RWPE2 (cell line): ENCODE measurements at regions not wholly inside any gene's neighbourhood (a gene's known extent, or its start where the extent isn't known, plus 50 kb on each side); places are given as distances from the start of the nearest gene placed in this dataset.

ENCODE experiments used
- ATAC-seq: fragments of 200-7000 bp; cut with Tn5 transposase; 3 replicates; pipeline ENCODE4 v1.9.1; 2021; ENCODE audit warnings: low read depth
- DNase-seq: peaks from one replicate; pipeline ENCODE4 v3.0.0-alpha.2; 2020; ENCODE audit warnings: low spot score
- H3K27ac ChIP-seq: fragments of 450-650 bp; 2 replicates; pipeline ENCODE4 v1.5.1; 2017; ENCODE audit warnings: mild to moderate bottlenecking; ENCODE audit not compliant: poor library complexity, severe bottlenecking
- H3K27me3 ChIP-seq: fragments of 250-450 bp; sonication (Bioruptor Pico); 2 replicates; pipeline ENCODE4 v1.5.1; 2021; ENCODE audit warnings: mild to moderate bottlenecking, moderate library complexity; ENCODE audit not compliant: insufficient read depth, poor library complexity, severe bottlenecking
- H3K36me3 ChIP-seq: fragments of 250-450 bp; sonication (Bioruptor Pico); 2 replicates; pipeline ENCODE4 v1.5.1; 2020; ENCODE audit warnings: low read depth, mild to moderate bottlenecking, moderate library complexity
- H3K4me1 ChIP-seq: fragments of 250-450 bp; sonication (Bioruptor Pico); 2 replicates; pipeline ENCODE4 v1.5.1; 2021; ENCODE audit warnings: mild to moderate bottlenecking, moderate library complexity; ENCODE audit not compliant: insufficient read depth, poor library complexity, severe bottlenecking
- H3K4me3 ChIP-seq: fragments of 250-450 bp; sonication (Bioruptor Pico); 2 replicates; pipeline ENCODE4 v1.5.1; 2021; ENCODE audit warnings: mild to moderate bottlenecking, moderate library complexity; ENCODE audit not compliant: severe bottlenecking
- H3K9me3 ChIP-seq: fragments of 250-450 bp; sonication (Bioruptor Pico); 2 replicates; pipeline ENCODE4 v1.5.1; 2021; ENCODE audit warnings: mild to moderate bottlenecking, moderate library complexity; ENCODE audit not compliant: severe bottlenecking
- CTCF ChIP-seq: fragments of 450-650 bp; IDR thresholded peaks from one replicate; pipeline ENCODE4 v1.5.1; 2017; ENCODE audit warnings: mild to moderate bottlenecking, moderate library complexity; ENCODE audit not compliant: poor library complexity, severe bottlenecking

GRCh38 chr6:90778417-90779203 is 191.7 kb upstream of the MAP3K7 start:
- H3K4me1 ChIP-seq: no peaks in the 10 kb centered on the region
- no peak for TF ChIP-seq CTCF
- no peak for ATAC-seq
- H3K27ac ChIP-seq: no peak overlapping the region
- no peak overlapping the region for H3K4me3 ChIP-seq
- no peaks in the 10 kb centered on the region for H3K9me3 ChIP-seq
- H3K27me3 ChIP-seq: peaks cover 9% of the 10 kb centered on the region
- no peak for DNase-seq
- H3K36me3 ChIP-seq: no peaks in the 10 kb centered on the region

GRCh38 chr6:90770778-90771177 is 183.9 kb upstream of the MAP3K7 start:
- no peaks in the 10 kb centered on the region for H3K4me1 ChIP-seq
- H3K27me3 ChIP-seq: no peaks in the 10 kb centered on the region
- ATAC-seq: no peak
- no peak for DNase-seq
- H3K27ac ChIP-seq: no peak overlapping the region
- no peak for TF ChIP-seq CTCF
- no peaks in the 10 kb centered on the region for H3K36me3 ChIP-seq
- no peak overlapping the region for H3K4me3 ChIP-seq
- no peaks in the 10 kb centered on the region for H3K9me3 ChIP-seq

- no peaks in the 10 kb centered on the region for H3K36me3 ChIP-seq
- ATAC-seq: no peak
- no peak overlapping the region for H3K27ac ChIP-seq
- TF ChIP-seq CTCF: no peak
- H3K4me1 ChIP-seq: no peaks in the 10 kb centered on the region
- no peaks in the 10 kb centered on the region for H3K27me3 ChIP-seq
- no peak overlapping the region for H3K4me3 ChIP-seq
- H3K9me3 ChIP-seq: no peaks in the 10 kb centered on the region
- DNase-seq: no peak
These were observed 179.0 kb upstream of the MAP3K7 start for GRCh38 chr6:90765895-90766294.

- no peak for DNase-seq
- Histone ChIP-seq H3K4me1 (no peaks in the 10 kb centered on the region), H3K36me3 (no peaks in the 10 kb centered on the region), H3K27ac (no peak overlapping the region), H3K27me3 (no peaks in the 10 kb centered on the region), H3K9me3 (no peaks in the 10 kb centered on the region), H3K4me3 (no peak overlapping the region)
- no peak for ATAC-seq
- no peak for TF ChIP-seq CTCF
These were observed 178.6 kb upstream of the MAP3K7 start for GRCh38 chr6:90765491-90765890.

GRCh38 chr6:90764001-90764400 is 177.1 kb upstream of the MAP3K7 start:
- ATAC-seq (peak; percentile 55; the same call in 1 of the 3 replicates), DNase-seq (no peak)
- Histone ChIP-seq H3K36me3 (no peaks in the 10 kb centered on the region), H3K27ac (no peak overlapping the region), H3K4me1 (no peaks in the 10 kb centered on the region), H3K27me3 (no peaks in the 10 kb centered on the region), H3K4me3 (no peak overlapping the region), H3K9me3 (no peaks in the 10 kb centered on the region)
- no peak for TF ChIP-seq CTCF
